GM18520 (cell line): ENCODE measurements at regions not wholly inside any gene's neighbourhood (a gene's known extent, or its start where the extent isn't known, plus 50 kb on each side); places are given as distances from the start of the nearest gene placed in this dataset.

Experiments used
- ATAC-seq: cut with Tn5 transposase; IDR thresholded peaks from one replicate; pipeline ENCODE4 v1.9.1; 2021; ENCODE audit not compliant: unreplicated experiment

- no peak for ATAC-seq
Observed at GRCh38 chr12:24066097-24066496, 116.6 kb upstream of the SOX5 start.

DNA sequence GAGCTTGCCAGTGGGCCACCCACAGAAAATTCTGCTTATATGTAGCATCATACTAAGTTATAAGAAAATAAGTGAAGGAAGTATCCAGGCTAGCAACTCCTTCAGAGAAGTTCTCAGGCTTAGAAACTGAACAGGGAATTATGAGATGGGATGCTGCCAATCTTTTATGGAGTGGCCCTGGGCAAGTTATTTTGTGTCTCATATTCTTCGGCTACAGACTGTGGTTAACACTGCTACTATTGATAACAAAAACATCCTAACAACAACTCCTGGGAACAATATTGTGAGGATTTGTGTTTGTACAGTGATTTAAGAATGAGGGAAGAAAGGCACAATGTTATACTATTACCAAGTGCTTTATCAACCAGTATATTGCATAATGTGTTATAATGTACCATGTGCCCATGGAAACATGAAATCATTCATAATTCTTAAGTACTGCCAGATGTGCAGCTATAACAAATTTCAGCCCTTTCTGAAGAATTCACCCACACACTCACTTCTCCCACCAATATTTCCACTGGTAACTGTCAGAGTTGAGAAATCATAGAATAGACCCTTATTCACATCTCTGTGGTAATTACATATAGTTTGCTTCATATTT, 113.3 kb upstream of the SOX5 start:
- ATAC-seq, result no peak

GRCh38 chr12:24060089-24060488, 110.6 kb upstream of the SOX5 start:
- ATAC-seq, result no peak

- ATAC-seq, result no peak
Observed at GRCh38 chr12:24057920-24058476, 108.5 kb upstream of the SOX5 start.

- no peak for ATAC-seq
Observed at GRCh38 chr12:24055747-24056146, 106.3 kb upstream of the SOX5 start.

GRCh38 chr12:24054416-24054815, 104.9 kb upstream of the SOX5 start:
- no peak for ATAC-seq

DNA sequence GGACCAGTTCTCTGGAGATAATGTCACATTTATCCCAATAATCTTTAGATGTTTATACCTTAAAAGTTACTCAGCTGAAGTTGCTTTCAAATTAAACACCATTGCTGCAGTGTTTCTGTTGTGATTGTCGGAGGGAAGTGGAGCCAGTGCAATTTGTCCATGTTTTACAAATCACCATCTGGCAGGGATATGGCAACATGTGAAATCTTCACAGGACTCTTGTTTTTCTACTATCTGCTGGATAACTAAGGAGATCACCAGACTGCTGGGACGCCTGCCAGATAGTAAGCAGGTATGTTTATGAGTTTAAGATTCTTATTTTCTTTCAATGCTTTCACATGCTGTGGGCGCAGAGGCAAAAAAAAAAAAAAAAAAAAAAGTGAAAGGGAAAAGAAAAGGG, 100.3 kb upstream of the SOX5 start:
- ATAC-seq, result no peak

DNA sequence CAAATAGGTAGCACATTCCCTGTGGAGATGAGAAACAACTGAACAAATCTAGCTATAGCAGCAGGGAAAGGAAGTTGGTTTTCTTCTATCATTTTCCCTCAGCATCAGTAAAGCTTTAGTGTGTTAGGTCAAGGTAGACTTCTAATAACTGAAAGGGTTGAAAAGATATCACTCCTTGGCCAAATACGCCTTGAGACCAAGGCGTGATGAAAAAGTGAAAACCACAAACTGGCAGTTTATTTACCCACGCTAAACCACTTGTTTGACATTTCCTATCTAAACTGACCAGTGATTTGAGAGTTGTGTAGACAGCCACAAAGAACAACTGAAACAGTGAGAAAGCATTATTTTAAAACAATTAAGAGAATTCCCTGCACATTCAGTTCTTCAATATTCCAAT, 99.6 kb upstream of the SOX5 start:
- ATAC-seq, result no peak

DNA sequence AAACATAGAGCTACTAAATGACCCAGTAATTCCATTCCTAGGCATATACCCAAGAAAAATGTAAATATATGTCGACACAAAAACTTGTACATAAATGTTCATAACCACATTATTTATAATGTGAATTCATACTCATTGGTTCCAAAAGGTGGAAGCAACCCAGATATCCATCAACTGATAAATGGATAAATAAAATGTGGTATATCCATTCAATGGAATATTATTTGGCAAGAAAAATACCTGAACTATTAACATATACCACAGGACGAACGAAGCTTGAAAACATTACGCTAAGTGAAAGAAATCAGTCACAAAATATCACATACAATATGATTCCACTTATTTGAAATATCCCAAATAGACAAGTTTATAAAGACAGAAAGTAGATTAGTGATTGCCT, 99.0 kb upstream of the SOX5 start:
- ATAC-seq, result no peak

GRCh38 chr12:24047326-24047725, 97.9 kb upstream of the SOX5 start:
- ATAC-seq, result no peak

- no peak for ATAC-seq
Observed at GRCh38 chr12:24045816-24046257, 96.4 kb upstream of the SOX5 start.

GRCh38 chr12:24044941-24045703, 95.7 kb upstream of the SOX5 start:
- no peak for ATAC-seq

GRCh38 chr12:24042651-24043050, 93.2 kb upstream of the SOX5 start:
- no peak for ATAC-seq

- no peak for ATAC-seq
Observed at GRCh38 chr12:24039113-24039525, 89.6 kb upstream of the SOX5 start.

- ATAC-seq, result no peak
Observed at GRCh38 chr12:24038211-24038997, 88.9 kb upstream of the SOX5 start.

DNA sequence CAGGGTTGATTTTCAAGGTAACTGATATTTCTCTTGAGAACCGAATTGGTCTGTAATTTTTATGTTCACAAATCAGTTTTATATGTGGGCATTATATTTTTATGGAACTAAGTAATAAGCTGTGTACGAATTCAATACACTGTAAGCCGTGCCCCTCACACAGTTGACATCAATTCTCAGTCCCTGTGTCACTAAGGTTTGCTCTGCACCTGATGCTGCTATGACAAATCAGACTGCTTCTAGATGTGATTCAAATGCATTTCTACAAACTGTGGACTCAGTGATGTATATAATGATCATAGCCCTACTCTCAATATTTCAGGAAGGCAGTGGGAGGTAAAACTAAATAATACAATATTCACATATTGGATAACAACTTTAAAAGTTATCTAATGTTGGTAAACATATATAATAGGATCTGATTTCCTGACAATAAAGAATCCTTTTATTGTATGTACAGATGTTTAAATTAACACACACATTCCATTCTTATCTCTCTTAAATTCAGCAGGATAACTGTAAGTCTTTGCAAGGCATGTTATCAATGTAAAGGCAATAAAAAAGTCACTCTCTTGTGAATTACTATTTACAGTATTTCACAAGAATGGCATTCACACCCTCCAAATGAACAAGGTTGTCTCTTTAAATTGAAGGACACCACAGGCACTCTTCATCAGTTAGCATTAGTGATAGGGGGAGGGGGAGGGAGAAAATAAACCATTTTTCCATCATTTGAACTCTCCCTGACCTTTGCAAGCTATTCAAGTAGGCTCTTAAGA, 87.2 kb upstream of the SOX5 start:
- no peak for ATAC-seq

DNA sequence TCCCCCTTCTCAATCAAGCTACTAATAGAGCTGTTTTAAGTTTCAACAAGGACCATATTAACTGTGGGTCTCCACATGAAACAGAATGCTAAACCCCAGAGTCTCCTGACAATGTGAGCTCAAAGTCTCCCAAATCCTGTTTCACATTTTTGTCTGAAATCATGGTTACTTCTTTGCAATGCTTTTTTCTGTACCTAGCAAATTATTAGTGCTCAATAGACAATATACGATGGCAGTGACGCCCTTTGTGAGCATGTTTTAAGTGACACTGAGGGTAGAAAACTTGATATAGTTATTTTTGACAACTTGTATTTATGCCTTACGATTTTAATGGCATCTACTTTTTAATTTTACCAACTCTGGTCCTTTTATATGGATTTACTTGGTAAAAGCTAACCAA, 85.4 kb upstream of the SOX5 start:
- no peak for ATAC-seq

- ATAC-seq, result no peak
Observed at GRCh38 chr12:24034160-24034559, 84.7 kb upstream of the SOX5 start.

- ATAC-seq, result no peak
Observed at GRCh38 chr12:24027352-24027751, 77.9 kb upstream of the SOX5 start.

DNA sequence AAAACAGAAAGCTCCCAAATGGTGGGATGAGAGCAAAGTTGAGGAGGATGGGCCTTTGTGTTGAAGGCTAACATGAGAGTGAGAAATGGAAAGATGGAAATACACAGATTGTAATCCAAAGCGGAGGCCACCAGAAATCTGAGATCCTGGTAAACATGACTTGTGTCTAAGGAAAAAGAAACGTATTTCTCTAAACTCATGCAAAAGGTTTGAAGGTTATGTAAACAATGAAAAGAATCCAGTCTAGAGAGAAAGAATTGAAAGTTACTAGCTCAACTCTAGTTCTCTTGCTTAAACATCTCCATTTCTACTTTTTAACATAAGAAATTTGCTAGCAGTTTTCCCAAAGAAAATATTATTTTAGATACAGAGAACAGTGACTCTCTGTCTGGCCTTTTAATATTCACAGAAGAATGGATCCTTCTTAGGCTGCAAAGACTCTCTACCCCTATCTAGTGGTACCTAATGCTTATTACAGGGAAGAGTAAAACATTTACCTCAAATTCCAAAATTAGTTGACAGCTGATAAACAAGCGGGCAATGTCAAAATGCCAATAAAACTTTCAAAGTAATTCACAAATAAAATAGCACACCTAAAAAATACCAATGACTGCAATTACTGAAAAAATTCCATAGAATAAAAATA, 75.8 kb upstream of the SOX5 start:
- no peak for ATAC-seq
